ENCODE measurements at regions not wholly inside any gene's neighbourhood (a gene's known extent, or its start where the extent isn't known, plus 50 kb on each side); places are given as distances from the start of the nearest gene placed in this dataset.

- no peaks in the 10 kb centered on the region for H3K79me2 ChIP-seq (ENCODE audit: control insufficient read depth, insufficient read depth, low read length)
- H4K20me1 ChIP-seq (ENCODE audit: control insufficient read depth, extremely low read depth, insufficient read depth, low read length): no peaks in the 10 kb centered on the region
- no peaks in the 10 kb centered on the region for H3K9me1 ChIP-seq (ENCODE audit: control insufficient read depth, extremely low read depth, insufficient read depth, low read length)
- no peak for FAIRE-seq
- H3K4me2 ChIP-seq (ENCODE audit: control insufficient read depth, extremely low read depth, insufficient read depth, low read depth, low read length): no peak overlapping the region
- no peak for DNase-seq (ENCODE audit: low read depth, low spot score)
- no peaks in the 10 kb centered on the region for H3K27me3 ChIP-seq (ENCODE audit: control insufficient read depth, extremely low read depth, insufficient read depth, low read length)
- no peak overlapping the region for H3K4me3 ChIP-seq (ENCODE audit: control insufficient read depth in 2 of 3, extremely low read depth in 1 of 3, insufficient read depth in 2 of 3, low read depth in 1 of 3, low read length in 3 of 3)
- H3K9me3 ChIP-seq (ENCODE audit: control insufficient read depth, low read depth, low read length): no peaks in the 10 kb centered on the region
- no peak overlapping the region for H3K27ac ChIP-seq (ENCODE audit: control insufficient read depth, insufficient read depth, low read length)
- H3K4me1 ChIP-seq (ENCODE audit: control insufficient read depth, extremely low read depth, insufficient read depth, low read length): peaks cover 6% of the 10 kb centered on the region
- dilution Hi-C loops (cut with MboI; ENCODE audit: extremely low pct_ligation_motif_present, low sequenced_read_pairs): no loop called here
- TF ChIP-seq CTCF (optimal IDR thresholded peaks at IDR 0.05 in 1 of 3, IDR thresholded peaks at IDR 0.05 in 1 of 3, conservative IDR thresholded peaks at IDR 0.05 in 1 of 3; ENCODE audit: extremely low read depth in 1 of 3, insufficient read depth in 2 of 3, low read length in 3 of 3) (no peak), EZH2 (IDR thresholded peaks at IDR 0.05; ENCODE audit: low read length) (no peak)
- no peaks in the 10 kb centered on the region for H3K36me3 ChIP-seq (ENCODE audit: control insufficient read depth in 2 of 2, extremely low read depth in 1 of 2, insufficient read depth in 2 of 2, low read length in 2 of 2)
- H2AFZ ChIP-seq (ENCODE audit: control insufficient read depth, low read length): no peak overlapping the region
- no peak overlapping the region for H3K9ac ChIP-seq (ENCODE audit: control insufficient read depth, extremely low read depth, insufficient read depth, low read length)
Measured at GRCh38 chr10:89153971-89154370, 53.1 kb downstream of the CH25H start.

- no peak overlapping the region for H3K9ac ChIP-seq (ENCODE audit: control insufficient read depth, extremely low read depth, insufficient read depth, low read length)
- H3K27ac ChIP-seq (ENCODE audit: control insufficient read depth, insufficient read depth, low read length): no peak overlapping the region
- H2AFZ ChIP-seq (ENCODE audit: control insufficient read depth, low read length): no peak overlapping the region
- no peaks in the 10 kb centered on the region for H3K36me3 ChIP-seq (ENCODE audit: control insufficient read depth in 2 of 2, extremely low read depth in 1 of 2, insufficient read depth in 2 of 2, low read length in 2 of 2)
- DNase-seq (ENCODE audit: low read depth, low spot score) (no peak), FAIRE-seq (no peak)
- no peak overlapping the region for H3K4me3 ChIP-seq (ENCODE audit: control insufficient read depth in 2 of 3, extremely low read depth in 1 of 3, insufficient read depth in 2 of 3, low read depth in 1 of 3, low read length in 3 of 3)
- H3K27me3 ChIP-seq (ENCODE audit: control insufficient read depth, extremely low read depth, insufficient read depth, low read length): no peaks in the 10 kb centered on the region
- peak overlapping the region; percentile 2 for H3K4me2 ChIP-seq (ENCODE audit: control insufficient read depth, extremely low read depth, insufficient read depth, low read depth, low read length)
- peaks cover 6% of the 10 kb centered on the region for H3K4me1 ChIP-seq (ENCODE audit: control insufficient read depth, extremely low read depth, insufficient read depth, low read length)
- dilution Hi-C loops (cut with MboI; ENCODE audit: extremely low pct_ligation_motif_present, low sequenced_read_pairs): no loop called here
- no peaks in the 10 kb centered on the region for H3K79me2 ChIP-seq (ENCODE audit: control insufficient read depth, insufficient read depth, low read length)
- no peaks in the 10 kb centered on the region for H3K9me1 ChIP-seq (ENCODE audit: control insufficient read depth, extremely low read depth, insufficient read depth, low read length)
- H4K20me1 ChIP-seq (ENCODE audit: control insufficient read depth, extremely low read depth, insufficient read depth, low read length): no peaks in the 10 kb centered on the region
- no peaks in the 10 kb centered on the region for H3K9me3 ChIP-seq (ENCODE audit: control insufficient read depth, low read depth, low read length)
- TF ChIP-seq EZH2 (IDR thresholded peaks at IDR 0.05; ENCODE audit: low read length): no peak
- TF ChIP-seq CTCF (optimal IDR thresholded peaks at IDR 0.05 in 1 of 3, IDR thresholded peaks at IDR 0.05 in 1 of 3, conservative IDR thresholded peaks at IDR 0.05 in 1 of 3; ENCODE audit: extremely low read depth in 1 of 3, insufficient read depth in 2 of 3, low read length in 3 of 3): no peak
Measured at GRCh38 chr10:89153116-89153515, 54.0 kb downstream of the CH25H start.
